A673 (cell line): ENCODE measurements at regions not wholly inside any gene's neighbourhood (a gene's known extent, or its start where the extent isn't known, plus 50 kb on each side); places are given as distances from the start of the nearest gene placed in this dataset.

Experiments
- CTCF ChIP-seq: fragments of 300-800, 200-600 bp; sonication (generic); conservative IDR thresholded peaks from 2 replicates; pipeline ENCODE4 v1.5.1; 2017; ENCODE audit warnings: low read depth, mild to moderate bottlenecking, antibody characterized with exemption, low read length, moderate library complexity, mixed read lengths
- EZH2 ChIP-seq: fragments of 200-600 bp; sonication (generic); IDR thresholded peaks from 2 replicates; pipeline ENCODE4 v1.6.1; 2017; ENCODE audit warnings: borderline replicate concordance, low read depth, mild to moderate bottlenecking, mixed read lengths, antibody characterized with exemption, low read length; ENCODE audit not compliant: poor library complexity, severe bottlenecking

DNA sequence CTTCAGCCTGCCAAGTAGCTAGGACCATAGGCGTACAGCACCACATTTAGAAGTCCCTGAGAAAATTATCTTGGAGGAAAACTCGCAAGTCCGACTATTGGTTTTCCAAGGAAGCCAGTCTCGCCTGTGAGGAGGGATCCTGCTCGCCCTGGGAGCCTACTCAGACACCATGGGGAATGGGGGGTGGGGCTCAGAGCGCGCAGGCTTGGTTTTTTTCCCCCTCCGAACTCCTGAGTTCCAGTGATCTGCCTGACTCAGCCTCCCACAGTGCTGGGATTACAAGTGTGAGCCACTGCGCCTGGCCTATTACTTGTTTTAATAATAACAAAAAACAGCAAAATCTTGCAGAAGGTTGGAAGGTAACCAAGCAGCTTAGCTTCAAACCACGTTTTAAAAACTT is 153.7 kb downstream of the OR2B2 start:
- no peak for TF ChIP-seq EZH2
- no peak for TF ChIP-seq CTCF
